Pons (tissue), 1 donor: ENCODE measurements at regions not wholly inside any gene's neighbourhood (a gene's known extent, or its start where the extent isn't known, plus 50 kb on each side); places are given as distances from the start of the nearest gene placed in this dataset.
"Not testable (repeated sequence)": the region's sequence is repeated elsewhere in the genome, so short reads cannot be mapped to it uniquely, and the experiment has no call there.

Experiments used
- DNase-seq: peaks from one replicate; pipeline ENCODE4 v3.0.0-alpha.2; 2016; ENCODE audit warnings: low spot score

- DNase-seq = no peak
Measured at GRCh38 chr3:159371961-159372360, 570.1 kb downstream of the MFSD1 start.

- peak; percentile 35 for DNase-seq
Measured at GRCh38 chr3:159378396-159379194, 576.7 kb downstream of the MFSD1 start.

- no peak for DNase-seq
Measured at GRCh38 chr3:159380891-159381290, 579.0 kb downstream of the MFSD1 start.

- DNase-seq = no peak
Measured at GRCh38 chr3:159390656-159391212, 588.9 kb downstream of the MFSD1 start.

- DNase-seq = not testable (repeated sequence)
Measured at GRCh38 chr3:159397683-159398082, 591.0 kb upstream of the IL12A start.

GRCh38 chr3:159401069-159401468 lies 587.6 kb upstream of the IL12A start:
- no peak for DNase-seq

GRCh38 chr3:159409711-159410110 lies 578.9 kb upstream of the IL12A start:
- DNase-seq = not testable (repeated sequence)

- DNase-seq = no peak
Measured at GRCh38 chr3:159413319-159413718, 575.3 kb upstream of the IL12A start.

- no peak for DNase-seq
Measured at GRCh38 chr3:159416856-159417255, 571.8 kb upstream of the IL12A start.

GRCh38 chr3:159417761-159418160 lies 570.9 kb upstream of the IL12A start:
- no peak for DNase-seq

- DNase-seq = no peak
Measured at GRCh38 chr3:159418571-159419526, 569.8 kb upstream of the IL12A start.

GRCh38 chr3:159429702-159430101 lies 558.9 kb upstream of the IL12A start:
- DNase-seq = no peak

GRCh38 chr3:159432682-159433340 lies 555.8 kb upstream of the IL12A start:
- DNase-seq = peak; percentile 56

GRCh38 chr3:159439346-159439745 lies 549.3 kb upstream of the IL12A start:
- no peak for DNase-seq

- DNase-seq = no peak
Measured at GRCh38 chr3:159441279-159441678, 547.4 kb upstream of the IL12A start.

GRCh38 chr3:159443266-159443665 lies 545.4 kb upstream of the IL12A start:
- DNase-seq = no peak

- no peak for DNase-seq
Measured at GRCh38 chr3:159447841-159448240, 540.8 kb upstream of the IL12A start.

GRCh38 chr3:159448902-159449301 lies 539.7 kb upstream of the IL12A start:
- DNase-seq = no peak

GRCh38 chr3:159451067-159451466 lies 537.6 kb upstream of the IL12A start:
- no peak for DNase-seq

GRCh38 chr3:159451482-159451881 lies 537.2 kb upstream of the IL12A start:
- DNase-seq = no peak

- DNase-seq = no peak
Measured at GRCh38 chr3:159453036-159453435, 535.6 kb upstream of the IL12A start.

- no peak for DNase-seq
Measured at GRCh38 chr3:159453945-159454344, 534.7 kb upstream of the IL12A start.
